ENCODE measurements at regions not wholly inside any gene's neighbourhood (a gene's known extent, or its start where the extent isn't known, plus 50 kb on each side); places are given as distances from the start of the nearest gene placed in this dataset.

DNA sequence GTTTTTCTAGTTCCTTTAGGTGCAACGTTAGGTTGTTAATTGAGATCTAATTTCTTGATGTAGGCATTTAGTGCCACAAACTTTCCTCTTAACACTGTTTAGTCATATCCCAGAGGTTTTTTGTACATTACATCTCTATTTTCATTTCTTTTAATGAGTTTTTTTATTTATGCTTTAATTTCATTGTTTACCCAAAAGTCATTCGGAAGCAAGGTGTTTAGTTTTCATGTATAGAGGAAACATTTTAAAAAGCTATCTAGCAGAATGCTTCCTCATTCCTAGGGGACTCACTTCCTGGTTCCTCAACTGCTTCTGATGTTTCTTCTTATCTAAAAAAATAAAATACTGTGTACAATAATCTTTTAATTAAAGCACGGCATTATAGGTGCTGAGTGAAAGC lies 307.2 kb upstream of the CAMK1G start:
- no peak for DNase-seq (ENCODE audit: low spot score)

- no peak for DNase-seq (ENCODE audit: low spot score)
Measured at GRCh38 chr1:209277662-209278061, 305.9 kb upstream of the CAMK1G start.

- DNase-seq (ENCODE audit: low spot score): no peak
Measured at GRCh38 chr1:209291715-209292114, 291.8 kb upstream of the CAMK1G start.

- DNase-seq (ENCODE audit: low spot score): no peak
Measured at GRCh38 chr1:209302779-209303568, 280.5 kb upstream of the CAMK1G start.

DNA sequence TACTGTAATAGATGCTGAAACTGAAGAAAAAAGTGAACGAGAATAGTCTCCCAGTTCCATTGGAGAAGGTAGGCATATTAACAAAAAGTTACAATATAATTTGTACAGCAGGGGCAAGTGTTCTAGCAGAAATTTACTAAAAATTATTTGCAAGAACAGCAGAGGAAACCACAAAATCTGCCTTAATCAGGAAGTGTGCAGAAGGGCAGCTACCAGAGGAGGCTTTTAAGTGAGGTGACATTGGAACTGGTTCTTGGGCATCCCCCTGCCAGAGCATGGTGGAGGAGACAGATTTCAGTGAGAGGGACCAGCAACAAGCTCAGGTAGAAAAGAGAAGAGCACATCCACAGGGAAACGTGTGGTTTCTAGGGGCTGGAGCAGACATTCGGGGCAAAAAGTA lies 279.3 kb upstream of the CAMK1G start:
- DNase-seq (ENCODE audit: low spot score): no peak

- no peak for DNase-seq (ENCODE audit: low spot score)
Measured at GRCh38 chr1:209305221-209305954, 278.1 kb upstream of the CAMK1G start.

- DNase-seq (ENCODE audit: low spot score): no peak
Measured at GRCh38 chr1:209307846-209308245, 275.7 kb upstream of the CAMK1G start.

DNA sequence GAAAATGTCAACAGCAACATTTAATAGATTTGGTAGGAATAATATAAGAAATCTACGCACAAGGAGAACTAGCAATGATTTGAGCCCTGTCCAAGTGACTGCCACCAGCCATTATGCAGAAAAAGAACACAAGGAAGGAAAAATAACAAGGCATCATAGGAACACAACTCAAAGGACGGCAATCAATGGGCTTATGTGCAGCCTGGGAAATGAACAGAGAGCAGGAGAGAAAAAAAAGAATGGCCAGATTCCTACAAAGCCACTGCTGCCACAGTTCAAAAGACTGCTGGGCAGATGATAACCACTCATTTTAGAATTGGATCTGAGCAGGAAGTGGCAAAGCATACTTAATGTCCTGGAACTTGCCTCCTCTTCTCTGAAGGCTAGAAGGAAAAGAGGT lies 274.3 kb upstream of the CAMK1G start:
- no peak for DNase-seq (ENCODE audit: low spot score)

DNA sequence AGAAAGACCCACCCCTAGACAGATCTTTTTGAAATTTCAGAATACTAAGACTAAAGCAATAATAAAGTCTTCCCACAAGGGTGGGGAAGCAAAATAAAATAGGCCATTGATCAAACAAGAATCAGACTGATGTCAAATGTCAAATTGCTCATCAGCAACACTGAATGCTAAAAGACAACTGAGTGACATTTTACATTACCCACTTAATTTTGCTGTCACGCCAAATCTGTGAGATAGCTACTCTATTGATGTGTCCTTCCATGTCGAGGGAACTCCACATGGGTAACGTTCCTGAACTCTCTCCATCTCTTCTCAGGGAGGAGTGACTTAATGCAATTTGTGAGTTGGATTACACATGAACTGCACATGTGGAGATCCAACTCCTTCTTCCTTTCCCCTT lies 271.7 kb upstream of the CAMK1G start:
- no peak for DNase-seq (ENCODE audit: low spot score)

DNA sequence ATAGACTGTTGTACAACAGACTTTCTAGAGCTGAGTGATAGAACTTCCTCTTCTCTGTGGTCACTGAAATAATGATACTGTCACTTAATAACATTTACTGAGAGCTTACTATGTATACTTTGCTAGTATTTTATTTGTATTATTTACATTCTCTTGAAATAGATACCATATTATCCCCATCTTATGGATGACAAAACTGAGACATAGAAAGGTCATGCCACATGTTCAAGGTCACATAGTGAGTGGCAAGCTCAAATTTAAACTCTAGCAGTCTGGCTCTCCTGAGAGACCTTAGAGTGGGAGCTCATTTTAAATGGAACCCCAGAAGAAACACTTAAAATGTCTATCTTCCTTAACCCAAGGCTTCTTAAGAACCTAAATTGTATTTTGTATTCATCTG lies 266.6 kb upstream of the CAMK1G start:
- DNase-seq (ENCODE audit: low spot score): no peak

- DNase-seq (ENCODE audit: low spot score): no peak
Measured at GRCh38 chr1:209318181-209319056, 265.1 kb upstream of the CAMK1G start.

DNA sequence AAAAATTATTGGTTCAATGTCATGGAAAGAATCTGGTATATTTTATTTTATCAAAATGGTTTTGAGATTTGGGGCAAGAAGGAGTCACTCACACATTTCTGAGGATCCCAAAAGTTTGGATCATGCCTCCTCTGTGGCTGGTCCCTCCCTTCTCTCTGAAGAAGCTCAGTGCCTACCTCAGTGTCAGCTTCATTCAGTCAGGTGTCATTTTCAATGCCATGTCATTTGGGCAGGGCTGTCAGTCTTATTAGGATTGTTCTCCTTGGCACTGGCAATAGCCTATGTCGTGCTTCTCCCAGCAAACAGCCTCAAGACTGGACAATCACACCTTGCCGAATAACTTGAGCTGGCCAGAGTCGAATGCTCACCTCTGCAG lies 264.5 kb upstream of the CAMK1G start:
- no peak for DNase-seq (ENCODE audit: low spot score)

DNA sequence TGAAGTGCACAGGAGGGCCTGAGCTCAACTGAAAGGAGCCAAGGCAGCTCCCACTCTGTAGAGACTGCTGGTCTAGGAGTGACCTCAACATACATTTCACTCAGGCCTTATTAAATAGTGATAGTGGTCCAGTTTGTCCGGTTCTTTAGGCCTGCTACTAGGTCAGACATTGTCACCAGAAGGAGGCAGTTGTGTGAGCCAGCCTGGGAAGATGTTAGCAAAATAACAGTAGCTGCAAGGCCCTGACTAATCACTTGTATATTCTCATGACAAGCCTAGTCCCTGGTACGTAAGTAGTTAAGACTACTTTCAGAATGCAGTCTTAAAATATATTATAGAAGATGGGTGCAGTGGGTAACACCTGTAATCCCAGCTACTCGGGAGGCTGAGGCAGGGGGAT lies 264.0 kb upstream of the CAMK1G start:
- no peak for DNase-seq (ENCODE audit: low spot score)

DNA sequence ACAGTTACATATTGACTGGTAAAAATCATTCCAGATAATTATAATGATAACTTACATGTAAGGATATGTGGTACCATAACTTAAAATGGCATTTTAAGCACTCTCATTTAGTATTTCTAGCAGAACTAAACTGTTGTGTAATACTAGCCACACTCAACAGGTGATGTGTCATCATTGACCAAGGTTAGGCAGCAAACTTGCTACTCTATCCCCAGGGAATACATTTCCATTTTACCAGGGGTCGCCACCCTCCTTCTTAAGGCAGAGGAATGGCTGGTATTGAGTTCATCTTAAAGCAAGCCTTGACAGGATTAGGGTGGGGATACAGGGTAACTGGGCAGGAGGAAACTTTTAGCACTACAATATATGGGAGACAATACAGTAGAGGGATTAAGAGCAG lies 259.8 kb upstream of the CAMK1G start:
- DNase-seq (ENCODE audit: low spot score): no peak

GRCh38 chr1:209324901-209325871 lies 258.3 kb upstream of the CAMK1G start:
- DNase-seq (ENCODE audit: low spot score): no peak

GRCh38 chr1:209326076-209326475 lies 257.4 kb upstream of the CAMK1G start:
- DNase-seq (ENCODE audit: low spot score): no peak

- no peak for DNase-seq (ENCODE audit: low spot score)
Measured at GRCh38 chr1:209326831-209327230, 256.7 kb upstream of the CAMK1G start.

GRCh38 chr1:209328196-209328595 lies 255.3 kb upstream of the CAMK1G start:
- no peak for DNase-seq (ENCODE audit: low spot score)

DNA sequence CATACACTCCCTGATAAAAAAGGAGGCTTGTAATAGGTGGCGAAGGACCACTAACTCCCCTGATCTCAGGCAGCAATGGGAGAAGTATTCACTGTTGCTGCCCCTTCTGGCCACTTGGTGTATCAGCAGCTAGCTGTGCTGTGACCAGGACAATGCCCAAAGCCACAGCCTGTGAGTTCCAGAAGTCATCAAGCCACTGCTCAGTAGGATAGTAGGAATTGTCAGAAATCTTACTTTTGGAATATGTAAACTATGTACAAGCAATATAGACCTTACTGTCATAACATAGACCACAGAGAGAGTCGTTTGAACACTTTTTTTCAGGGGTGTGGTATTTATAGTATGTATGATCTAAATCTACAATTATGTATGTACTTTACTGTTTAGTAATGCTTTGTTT lies 248.3 kb upstream of the CAMK1G start:
- peak; percentile 58 for DNase-seq (ENCODE audit: low spot score)

- no peak for DNase-seq (ENCODE audit: low spot score)
Measured at GRCh38 chr1:209341146-209341545, 242.4 kb upstream of the CAMK1G start.

DNA sequence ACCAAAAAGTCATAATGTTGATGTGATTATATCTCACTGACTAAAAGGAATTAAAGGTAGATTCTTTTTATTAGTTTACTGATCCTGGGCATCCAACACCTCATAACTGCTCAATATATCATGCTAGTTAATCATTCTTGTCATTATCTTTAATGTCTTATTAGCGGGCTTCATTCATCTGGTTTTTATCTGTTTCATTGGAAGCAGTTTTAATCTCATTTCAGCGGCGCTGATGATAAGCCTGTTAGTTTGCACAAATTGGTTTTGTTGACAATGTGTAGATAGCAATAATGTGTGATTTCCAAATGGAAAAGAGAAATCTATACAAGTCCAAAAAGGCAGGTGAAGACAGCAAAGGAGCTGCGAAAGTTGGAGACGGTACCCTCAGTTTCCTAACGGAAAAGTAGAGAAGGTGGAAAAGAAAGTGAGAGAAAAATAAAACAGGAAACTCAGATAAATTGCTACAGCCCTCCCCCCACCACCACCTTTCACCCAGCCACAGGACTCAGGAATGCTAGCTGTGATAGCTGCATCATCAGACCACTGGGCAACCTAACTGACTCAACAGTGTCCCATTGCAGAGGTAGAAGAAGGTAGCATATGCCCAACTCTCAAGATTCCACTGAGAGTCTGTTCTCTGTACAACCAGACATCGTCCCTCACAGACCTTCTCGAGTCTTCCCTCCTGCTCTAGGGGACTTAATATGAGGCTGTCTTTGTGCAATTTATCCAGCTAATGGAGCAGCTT lies 241.7 kb upstream of the CAMK1G start:
- no peak for DNase-seq (ENCODE audit: low spot score)

Measured in COLO829 (cell line).